Activated naive CD4-positive, alpha-beta T cell treated with anti-CD3 and anti-CD28 coated beads, Interleukin-2, amount 50 U/mL, for 16 hours (primary cell): ENCODE measurements at regions not wholly inside any gene's neighbourhood (a gene's known extent, or its start where the extent isn't known, plus 50 kb on each side); places are given as distances from the start of the nearest gene placed in this dataset.

ENCODE experiments used
- DNase-seq: peaks from one replicate; pipeline ENCODE4 v3.0.0-alpha.2; 2020

DNA sequence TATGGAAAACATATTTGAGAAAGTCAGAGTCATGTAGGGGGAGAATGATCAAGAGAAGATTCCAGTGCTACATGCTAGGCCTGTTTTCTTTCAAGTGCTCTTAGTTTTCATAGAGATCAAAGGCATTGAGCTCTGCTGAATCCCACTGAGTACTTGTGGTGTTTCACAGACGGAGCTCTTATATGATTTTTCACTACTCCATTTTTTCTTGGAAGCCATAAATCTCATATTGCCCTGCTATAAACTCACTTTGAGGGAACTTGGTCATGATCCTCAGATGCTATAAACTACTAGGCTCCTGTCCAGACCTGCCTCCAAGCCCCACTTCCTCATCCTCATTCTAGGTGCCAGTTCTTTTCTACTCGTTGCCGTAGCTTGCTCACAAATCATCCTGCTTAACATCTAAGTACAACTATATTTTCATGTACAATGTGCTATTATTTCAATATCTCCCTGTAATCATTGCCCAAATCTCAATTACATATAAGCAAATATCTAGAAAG, 180.8 kb upstream of the CCDC179 start:
- DNase-seq = no peak

DNA sequence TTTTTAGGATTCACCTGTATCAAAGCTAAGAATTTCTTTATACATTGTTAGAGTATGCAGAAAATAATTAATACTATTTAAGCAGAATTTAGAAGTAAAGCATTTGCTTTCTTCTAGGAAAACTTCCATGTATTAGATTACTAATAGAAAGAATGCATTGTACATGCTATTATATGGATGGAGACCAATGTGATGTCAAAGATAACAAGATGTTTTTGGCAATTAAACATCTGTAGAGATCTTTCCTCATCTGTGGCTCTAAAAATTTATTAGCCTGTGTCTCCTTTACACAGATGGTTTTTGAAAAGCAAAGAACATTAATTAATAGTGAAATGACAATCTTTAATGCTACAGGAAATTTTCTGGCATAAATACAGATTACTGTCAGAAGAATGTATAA, 198.4 kb upstream of the CCDC179 start:
- DNase-seq = no peak

DNA sequence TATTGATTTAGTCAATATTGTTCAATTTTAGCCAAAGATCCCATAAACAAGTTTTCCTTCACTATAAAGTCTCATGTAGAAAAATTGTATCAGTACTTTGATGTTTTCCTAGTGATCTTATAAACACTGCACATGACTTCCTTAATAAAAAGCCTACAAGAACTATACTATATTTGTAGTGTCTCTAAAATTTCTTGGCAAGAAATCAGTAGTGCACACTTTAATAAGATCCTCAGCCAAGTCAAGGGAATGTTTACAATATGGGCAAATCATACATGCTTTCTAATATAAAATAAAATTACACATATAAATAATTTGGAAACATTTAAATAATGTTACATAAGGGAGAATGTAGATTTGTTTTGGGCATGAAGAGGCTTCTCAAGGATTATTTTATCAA, 203.0 kb upstream of the CCDC179 start:
- no peak for DNase-seq

DNA sequence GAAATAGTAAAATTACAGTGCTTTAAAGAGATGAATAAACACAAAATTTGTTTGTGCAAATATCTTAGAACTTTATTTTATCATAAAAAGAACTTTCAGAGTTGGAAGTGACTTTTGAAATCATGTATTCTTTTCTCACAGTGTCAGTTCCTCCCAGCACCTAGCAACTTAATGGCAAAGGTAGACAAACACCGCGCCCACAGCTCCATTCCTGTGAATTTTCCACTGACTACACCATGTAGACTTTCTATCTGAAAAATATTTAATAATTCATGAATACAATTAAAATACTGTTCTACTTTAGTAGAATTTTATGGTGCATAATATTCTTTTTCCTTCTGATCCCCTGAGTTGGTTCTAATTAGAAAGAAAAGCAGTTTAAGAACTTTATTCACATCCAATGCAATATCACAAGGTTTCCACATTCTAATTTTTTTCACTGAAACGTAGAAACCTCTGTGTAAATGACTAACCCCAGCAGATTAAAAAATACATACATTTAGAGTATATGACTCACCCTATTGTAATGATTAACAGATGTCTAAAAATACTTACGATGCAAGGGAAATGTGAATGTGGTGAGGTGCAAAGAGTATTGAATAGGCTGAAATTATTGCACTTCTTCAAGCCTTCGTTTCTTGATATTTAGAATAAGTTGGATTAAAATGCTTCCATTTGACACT, 218.2 kb upstream of the CCDC179 start:
- DNase-seq = no peak

DNA sequence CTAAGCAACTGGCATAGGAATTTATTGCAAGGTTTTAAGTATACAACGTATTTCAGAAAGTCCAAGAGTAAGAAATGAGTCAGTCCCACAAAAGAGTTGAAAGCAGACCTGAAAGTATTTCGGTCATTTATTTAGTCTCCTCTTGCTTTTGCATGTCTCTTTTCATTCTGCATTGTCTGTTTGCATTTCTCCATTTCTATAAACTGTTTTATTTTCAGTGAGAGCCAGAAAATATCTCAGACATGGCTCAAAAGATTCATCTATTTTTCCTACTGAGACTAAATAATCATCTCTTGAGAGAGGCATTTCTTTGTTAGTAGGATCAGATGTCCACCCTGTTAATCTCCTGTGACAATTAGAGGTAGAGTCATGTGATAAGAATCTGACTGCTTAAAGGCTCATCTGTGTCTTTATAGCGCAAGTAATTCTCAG, 219.1 kb upstream of the CCDC179 start:
- no peak for DNase-seq

DNA sequence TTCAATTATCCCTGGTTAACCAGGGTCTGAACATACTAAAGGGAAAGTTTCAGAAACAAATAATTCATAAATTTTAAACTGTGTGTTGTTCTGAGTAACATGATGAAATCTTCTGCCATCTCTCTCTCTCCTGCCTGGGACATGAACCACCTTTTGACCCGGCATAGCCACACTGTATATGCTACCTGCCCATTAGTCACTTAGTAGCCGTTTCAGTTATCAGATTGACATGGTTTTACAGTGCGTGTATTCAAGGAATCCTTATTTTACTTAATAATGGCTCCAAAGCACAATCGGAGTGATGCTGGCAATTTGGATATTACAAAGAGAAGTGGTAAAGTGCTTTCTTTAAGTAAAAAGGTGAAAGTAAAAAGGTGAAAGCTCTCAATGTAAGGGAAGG, 227.1 kb upstream of the CCDC179 start:
- DNase-seq = no peak

DNA sequence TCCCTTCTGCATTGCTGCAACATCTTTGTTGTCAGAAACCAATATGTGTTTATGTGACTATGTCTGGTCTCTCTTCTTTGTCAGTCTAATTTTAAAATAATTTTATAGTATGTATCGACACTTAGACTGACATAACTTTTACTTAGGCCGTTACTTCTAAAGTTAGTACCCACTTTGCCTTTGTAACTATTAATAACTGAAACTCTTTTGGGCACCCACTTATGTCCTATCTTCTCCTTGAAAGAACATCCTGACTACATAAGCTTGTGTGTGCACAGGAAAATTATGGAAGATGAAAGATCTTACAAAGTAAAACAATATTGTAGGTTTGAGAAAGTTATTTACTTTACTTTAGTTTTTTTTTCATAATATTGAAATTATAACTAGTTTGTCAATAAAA, 230.4 kb upstream of the CCDC179 start:
- DNase-seq = no peak

DNA sequence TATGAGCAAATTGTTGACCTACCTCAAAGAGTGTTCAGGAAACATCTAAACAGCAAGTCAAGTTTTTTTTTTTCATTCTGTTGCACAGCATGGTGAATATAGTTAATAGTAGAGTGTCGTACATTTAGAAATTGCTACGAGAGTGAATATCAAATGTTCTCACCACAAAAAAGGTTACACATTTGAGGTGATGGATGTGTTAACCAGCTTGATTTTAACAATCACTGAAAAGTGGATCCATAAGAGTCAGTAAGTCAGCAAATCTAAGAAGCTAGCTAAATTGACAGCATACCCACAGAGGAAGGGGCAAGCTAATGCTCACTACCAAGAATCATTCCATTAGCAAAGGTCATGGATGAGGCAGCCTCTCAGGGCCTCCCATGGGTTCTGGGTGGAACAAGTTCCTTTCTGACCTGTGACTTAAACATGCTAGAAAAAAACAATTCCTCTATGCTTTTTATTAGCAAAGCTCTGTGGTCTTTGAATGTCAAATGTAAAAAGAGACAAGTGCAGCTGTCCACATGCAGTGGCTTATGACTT, 235.4 kb upstream of the CCDC179 start:
- no peak for DNase-seq

DNA sequence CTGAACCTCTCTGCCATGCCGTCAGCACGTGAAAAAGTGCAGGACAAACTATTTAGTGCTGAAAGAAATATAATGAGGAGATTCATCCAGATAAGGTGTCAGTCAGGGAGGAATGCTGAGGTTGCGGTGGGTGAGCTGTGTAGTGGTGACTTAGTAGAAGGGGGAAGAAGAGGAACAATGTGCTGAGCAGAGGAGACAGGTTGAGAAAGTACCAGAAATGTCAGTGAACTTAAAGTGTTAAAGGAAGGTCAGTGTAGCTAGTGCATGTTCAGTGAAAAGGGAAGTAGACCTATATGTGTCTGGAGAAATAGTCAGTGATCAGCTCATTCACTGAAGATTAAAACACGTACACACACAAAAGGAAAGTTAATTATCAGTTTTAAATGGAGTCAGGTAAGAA, 237.6 kb upstream of the CCDC179 start:
- no peak for DNase-seq

DNA sequence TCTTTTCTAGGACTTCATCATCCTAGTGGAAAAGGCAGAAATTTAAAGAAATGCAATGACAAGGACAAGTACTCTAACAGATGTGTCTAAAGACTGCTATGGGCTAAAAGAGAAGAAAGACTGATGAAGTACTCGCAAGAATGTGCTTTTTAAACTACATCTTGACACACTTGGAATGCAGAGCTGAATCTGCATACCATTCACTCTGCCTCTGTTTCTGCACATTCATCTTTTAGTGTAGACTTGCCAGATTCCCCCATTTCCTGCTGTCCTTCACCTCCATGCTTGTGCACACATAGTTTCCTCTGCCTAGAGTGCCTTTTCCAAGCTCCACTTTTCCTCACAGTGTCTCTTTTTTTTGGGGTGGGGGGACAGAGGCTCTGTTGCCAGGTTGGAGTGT, 239.0 kb upstream of the CCDC179 start:
- DNase-seq = no peak

DNA sequence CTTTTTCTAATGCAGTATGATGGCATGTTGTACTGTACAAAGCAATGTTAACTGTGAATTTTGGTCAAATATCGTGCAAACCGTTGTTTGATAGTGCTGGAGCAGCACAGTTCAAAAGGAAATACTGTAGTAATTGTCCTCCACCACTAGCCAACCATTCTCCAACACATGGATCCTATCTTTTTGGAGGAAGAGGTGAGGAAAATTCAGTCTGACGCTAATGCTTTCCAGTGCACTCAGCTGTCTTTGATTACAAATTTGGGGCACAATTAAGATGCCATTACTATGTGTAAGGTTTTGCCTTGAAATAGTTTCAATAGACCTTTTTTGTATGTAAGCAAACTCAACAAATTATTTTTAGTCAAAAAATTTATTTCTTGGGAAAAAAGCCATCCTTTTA, 240.5 kb upstream of the CCDC179 start:
- DNase-seq = no peak

DNA sequence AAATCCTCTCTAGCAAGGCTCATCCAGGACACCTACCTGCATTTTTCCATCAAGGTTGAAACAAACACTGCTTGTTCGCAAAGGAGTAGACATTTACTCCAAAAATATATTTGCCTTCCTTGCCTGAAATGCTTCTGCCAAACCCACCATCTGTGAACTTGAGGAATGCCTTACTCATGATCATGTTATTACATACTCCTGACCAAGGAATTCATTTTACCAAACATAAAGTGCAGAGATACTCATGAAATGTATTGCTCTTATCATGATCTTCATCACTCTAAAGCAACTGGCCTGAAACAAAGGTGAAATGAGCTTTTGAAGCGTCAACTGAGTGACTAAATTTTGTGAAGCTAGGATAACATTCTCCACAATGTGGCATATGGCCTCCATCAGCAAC, 243.1 kb upstream of the CCDC179 start:
- no peak for DNase-seq

DNA sequence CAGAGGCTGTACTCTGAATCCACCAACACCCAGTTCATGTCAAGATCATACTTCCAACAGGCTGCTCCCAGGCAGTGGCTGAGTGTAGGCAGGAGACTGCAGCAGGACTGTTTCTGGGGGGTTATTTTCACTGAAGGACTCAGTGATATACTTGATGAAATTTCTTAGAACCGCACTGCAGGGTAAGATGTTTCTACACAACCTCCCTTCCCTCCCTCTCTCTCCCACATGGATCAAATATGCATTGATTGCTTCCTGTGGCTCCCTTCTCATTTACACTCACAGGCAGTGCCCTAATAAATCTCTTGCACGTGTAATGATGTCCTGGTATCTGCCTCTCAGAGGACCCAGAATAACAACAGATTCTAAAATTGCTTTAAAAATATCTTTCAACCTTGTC, 251.3 kb upstream of the CCDC179 start:
- no peak for DNase-seq

DNA sequence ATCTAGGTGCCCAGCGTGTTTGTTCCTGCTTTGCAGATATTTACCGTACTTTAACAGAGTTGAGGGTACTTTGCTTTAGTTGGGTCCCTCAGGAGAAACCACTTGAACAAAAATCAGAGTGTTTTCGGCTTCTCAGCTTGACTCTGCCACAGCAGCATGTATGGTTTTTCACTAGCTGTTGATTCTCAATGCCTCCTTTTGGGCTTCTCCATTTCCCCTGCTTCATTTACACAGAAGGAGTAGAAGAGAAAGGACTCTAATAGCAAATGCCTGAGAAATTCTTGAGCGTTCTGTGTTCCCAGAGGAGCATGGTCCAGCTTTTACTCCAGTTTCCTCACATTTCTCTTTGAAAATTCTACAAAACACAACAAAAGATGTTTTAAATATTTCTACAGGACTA, 252.1 kb upstream of the CCDC179 start:
- no peak for DNase-seq

DNA sequence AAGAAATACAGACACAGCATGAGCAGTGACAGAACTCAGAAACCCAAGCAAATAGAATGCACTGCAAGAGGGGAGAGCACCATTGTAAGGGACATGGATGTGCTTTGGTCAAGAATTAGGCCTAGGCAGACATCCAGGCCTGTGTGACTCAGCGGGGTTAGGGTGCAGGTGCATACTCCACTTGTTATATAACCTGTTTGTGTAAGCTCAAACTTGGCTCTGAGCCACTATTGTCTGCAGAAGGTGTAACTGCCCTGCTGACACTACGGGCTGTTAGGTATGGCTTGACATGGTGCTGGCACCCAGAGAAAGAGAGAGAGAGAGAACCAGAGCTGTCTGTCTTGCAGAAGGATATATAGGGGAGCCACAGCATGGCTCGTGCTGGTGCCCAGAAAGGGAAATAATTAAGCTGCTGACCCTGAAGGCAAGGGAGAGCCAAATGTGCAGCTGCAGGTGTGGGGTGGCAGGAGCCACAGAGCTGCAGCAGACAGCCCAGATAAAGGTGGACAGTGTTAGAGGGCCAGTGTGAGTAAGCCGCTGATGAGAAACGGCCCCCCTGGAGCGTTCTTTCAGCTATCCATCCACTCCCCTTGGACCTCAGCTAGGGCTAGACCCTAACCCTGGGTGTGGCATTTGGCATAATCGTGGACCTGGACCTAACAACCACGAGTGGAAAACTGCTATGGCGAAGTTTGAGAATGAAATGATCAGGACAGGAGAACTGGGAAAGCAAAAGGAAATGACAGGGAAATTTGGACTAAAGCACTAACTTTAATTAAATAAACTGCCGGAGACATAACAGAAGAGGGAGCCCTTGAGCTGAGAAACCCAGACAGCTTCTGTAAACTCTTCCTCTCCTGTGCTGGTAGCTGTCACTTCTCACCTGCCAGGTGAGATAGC, 253.0 kb upstream of the CCDC179 start:
- no peak for DNase-seq

DNA sequence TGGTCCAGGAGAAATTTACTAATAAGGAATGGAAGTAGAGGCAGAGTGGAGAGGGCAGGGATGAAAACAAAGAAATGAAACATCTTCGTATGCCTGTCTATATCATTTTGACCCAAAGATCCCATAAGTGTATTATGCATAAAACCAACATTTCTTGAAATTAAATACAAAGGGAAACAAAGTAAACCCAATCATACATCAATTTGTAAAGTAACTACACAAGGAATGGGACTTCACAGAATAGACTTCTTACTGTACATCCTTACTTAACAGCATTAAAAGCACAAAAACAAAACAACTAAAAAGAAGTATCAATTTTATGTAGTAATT, 253.6 kb upstream of the CCDC179 start:
- DNase-seq = no peak

DNA sequence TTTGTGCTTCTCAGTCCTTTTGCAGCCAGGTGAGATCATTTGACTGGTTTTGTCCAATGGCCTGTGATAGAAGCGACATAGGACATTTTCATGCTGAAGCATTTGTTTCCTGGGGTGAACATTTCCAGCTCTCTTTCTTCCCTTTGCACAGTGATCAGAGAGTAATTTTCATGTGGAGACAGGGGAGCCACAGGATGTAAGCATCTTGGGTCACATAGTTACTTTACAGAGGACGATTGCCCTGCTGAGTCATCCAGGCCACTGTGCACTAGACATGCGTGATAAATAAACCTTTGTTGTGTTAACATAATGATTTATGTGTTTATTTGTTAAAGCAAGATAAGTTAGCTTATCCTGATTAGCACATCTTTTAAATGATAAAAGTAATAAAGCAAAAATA, 263.5 kb upstream of the CCDC179 start:
- no peak for DNase-seq

DNA sequence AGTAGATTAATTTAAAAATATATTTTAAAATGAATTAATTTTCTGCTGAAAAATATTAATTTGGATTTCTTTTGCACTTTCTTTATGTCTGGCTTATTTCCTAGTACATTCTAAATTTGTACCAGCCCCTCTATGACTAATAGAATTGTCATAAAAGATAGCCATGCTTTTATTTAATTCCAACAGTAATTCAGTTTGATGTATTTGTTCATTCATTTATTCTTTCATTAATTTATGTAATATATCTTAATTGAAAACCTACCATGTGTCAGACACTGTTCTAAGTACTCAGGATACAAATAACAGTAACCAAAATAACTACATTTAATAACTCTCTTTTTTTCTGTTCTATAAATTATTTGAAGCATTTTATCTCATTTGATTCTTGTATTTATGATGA, 264.0 kb upstream of the CCDC179 start:
- no peak for DNase-seq

DNA sequence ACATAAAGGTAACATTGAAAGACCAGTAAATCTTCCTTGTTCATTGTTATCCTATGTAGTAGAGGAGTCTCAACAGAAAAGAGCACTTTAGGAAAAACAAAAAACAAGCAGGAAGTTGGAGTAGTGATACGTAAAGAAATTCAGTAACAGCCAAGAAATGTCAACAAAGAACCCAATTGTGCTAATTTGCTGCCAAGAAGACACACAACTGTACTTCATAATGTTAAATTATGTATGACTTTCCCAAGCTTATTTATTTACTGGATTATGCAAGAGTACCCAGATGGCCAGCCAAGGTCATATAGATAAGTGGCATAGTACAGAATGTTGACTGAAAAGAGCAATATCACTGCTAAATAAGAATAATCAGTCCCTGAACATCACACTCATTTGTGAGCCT, 264.7 kb upstream of the CCDC179 start:
- no peak for DNase-seq

DNA sequence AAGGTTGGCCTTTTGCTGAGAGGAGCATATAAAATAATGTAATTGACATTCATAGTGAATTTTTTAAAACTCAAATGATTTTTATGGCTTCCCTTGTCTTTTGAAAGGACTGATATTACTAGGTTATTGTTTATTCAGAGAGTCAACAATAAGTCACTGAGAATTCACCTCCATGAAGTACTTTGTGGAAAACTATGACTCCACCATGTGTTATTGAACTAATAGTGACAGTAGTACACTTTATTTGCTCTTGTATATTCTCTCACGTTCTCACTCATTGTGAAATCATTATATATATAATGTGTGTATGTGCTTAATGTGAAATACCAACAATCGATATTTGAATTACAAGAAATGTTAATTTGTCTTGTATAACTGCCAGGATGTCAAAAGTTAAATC, 267.4 kb upstream of the CCDC179 start:
- no peak for DNase-seq

DNA sequence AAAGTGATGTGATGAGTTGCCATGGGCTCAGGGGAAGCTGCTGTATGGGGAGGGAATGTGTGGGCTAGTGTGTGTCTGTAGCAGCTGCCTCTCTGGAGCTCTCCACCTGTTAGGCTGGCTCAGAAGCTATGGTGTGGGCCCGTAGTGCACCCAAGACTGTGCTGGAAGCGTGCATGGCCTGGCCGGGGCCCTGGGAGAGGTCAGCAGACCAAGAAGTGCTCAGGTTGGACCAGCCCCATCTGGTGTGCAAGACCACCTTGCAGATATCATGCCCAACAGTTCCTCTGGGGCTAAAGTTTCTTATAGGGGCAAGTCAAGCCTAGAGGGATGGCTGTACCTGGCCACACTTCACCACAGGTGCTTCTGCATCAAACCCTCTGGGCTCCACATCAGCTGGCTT, 274.4 kb upstream of the CCDC179 start:
- no peak for DNase-seq

DNA sequence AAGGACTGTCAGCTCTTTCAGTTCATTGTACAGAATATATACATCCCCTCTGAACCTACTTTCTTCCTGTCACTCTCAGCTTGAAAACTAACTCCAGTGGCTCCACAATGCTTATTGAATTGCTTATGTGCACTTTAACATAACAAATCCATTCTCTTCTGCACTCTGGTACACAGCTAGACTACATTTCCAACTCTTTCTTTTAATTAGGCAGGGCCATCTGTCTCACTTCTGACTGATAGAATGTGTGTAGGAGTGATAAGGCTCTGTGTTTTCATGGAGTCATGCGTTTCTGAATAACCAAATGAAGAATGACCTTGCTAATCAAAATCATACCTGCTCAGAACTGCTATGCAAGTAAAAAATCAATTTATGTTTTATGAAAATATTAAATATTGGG, 278.5 kb upstream of the CCDC179 start:
- no peak for DNase-seq

DNA sequence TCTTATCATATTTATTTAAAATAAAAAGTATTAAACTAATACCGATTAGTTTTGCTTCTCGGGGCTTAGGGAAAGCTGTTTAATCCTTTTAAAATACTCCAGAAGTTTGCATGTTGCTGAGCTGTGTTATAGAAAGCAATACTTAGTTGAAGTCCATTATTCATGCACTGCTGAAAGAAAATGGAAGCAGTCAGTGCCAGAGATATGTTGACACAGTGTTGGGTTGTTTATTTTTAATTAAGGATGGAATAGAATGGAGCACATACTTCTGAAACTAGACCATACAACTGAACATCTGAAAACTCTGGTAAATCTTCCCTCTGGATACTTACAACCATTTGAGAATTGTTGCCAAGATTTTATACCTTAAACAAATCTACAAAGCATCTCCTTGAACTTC, 282.7 kb upstream of the CCDC179 start:
- DNase-seq = no peak

DNA sequence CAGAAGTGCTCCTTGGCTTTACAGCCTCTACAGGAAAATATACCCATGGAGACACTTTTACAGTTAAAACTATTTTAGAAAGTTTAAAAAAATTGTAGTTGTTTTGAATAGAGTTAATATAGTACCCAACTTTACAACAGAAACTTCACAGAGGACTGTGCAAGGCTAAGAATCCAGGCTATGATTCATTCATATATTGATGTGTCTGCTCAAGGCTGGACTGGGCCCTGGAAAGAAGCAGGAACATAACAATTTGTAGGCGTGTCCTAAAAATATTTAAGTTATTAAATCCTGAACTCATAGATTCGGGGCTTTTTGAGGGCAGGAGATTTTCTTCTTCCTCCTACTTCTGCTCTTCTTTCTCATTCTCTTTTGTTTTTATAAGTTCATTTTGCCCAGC, 291.5 kb upstream of the CCDC179 start:
- no peak for DNase-seq
